T1000 (cell line): ENCODE measurements at regions not wholly inside any gene's neighbourhood (a gene's known extent, or its start where the extent isn't known, plus 50 kb on each side); places are given as distances from the start of the nearest gene placed in this dataset.
"Not testable (repeated sequence)": the region's sequence is repeated elsewhere in the genome, so short reads cannot be mapped to it uniquely, and the experiment has no call there.

Experiments used
- DNase-seq: peaks from one replicate; lab custom pipeline; 2025; ENCODE audit warnings: mixed read lengths; lab: John Stamatoyannopoulos, UW

- DNase-seq = no peak
Measured at GRCh38 chr5:19064094-19064493, 923.9 kb downstream of the CDH18 start.

- no peak for DNase-seq
Measured at GRCh38 chr5:19067741-19068140, 920.3 kb downstream of the CDH18 start.

- no peak for DNase-seq
Measured at GRCh38 chr5:19098434-19098833, 889.6 kb downstream of the CDH18 start.

- no peak for DNase-seq
Measured at GRCh38 chr5:19099195-19099594, 888.8 kb downstream of the CDH18 start.

GRCh38 chr5:19104948-19105347 lies 883.1 kb downstream of the CDH18 start:
- DNase-seq = no peak

- DNase-seq = no peak
Measured at GRCh38 chr5:19122923-19123322, 865.1 kb downstream of the CDH18 start.

GRCh38 chr5:19125956-19126713 lies 861.9 kb downstream of the CDH18 start:
- no peak for DNase-seq

GRCh38 chr5:19140276-19140675 lies 847.7 kb downstream of the CDH18 start:
- no peak for DNase-seq

GRCh38 chr5:19141937-19142524 lies 846.0 kb downstream of the CDH18 start:
- DNase-seq = not testable (repeated sequence)

GRCh38 chr5:19142713-19143414 lies 845.1 kb downstream of the CDH18 start:
- DNase-seq = not testable (repeated sequence)

- DNase-seq = no peak
Measured at GRCh38 chr5:19143935-19144334, 844.1 kb downstream of the CDH18 start.

GRCh38 chr5:19169426-19169825 lies 818.6 kb downstream of the CDH18 start:
- DNase-seq = no peak

GRCh38 chr5:19172926-19173470 lies 815.0 kb downstream of the CDH18 start:
- DNase-seq = no peak

- no peak for DNase-seq
Measured at GRCh38 chr5:19175776-19176570, 812.0 kb downstream of the CDH18 start.

- DNase-seq = no peak
Measured at GRCh38 chr5:19179571-19179970, 808.4 kb downstream of the CDH18 start.

- DNase-seq = no peak
Measured at GRCh38 chr5:19189176-19189575, 798.8 kb downstream of the CDH18 start.

GRCh38 chr5:19193631-19194030 lies 794.4 kb downstream of the CDH18 start:
- no peak for DNase-seq

- no peak for DNase-seq
Measured at GRCh38 chr5:19196631-19197030, 791.4 kb downstream of the CDH18 start.

GRCh38 chr5:19200251-19200650 lies 787.7 kb downstream of the CDH18 start:
- DNase-seq = no peak

GRCh38 chr5:19208397-19208796 lies 779.6 kb downstream of the CDH18 start:
- DNase-seq = no peak

- no peak for DNase-seq
Measured at GRCh38 chr5:19210886-19211285, 777.1 kb downstream of the CDH18 start.
